Activated CD4-positive, alpha-beta T cell treated with anti-CD3 and anti-CD28 coated beads, Interleukin-2, amount 10 ng/mL, durations not matched to agents 24 days and 14 days (primary cell): ENCODE measurements at regions not wholly inside any gene's neighbourhood (a gene's known extent, or its start where the extent isn't known, plus 50 kb on each side); places are given as distances from the start of the nearest gene placed in this dataset.
"Not testable (repeated sequence)": the region's sequence is repeated elsewhere in the genome, so short reads cannot be mapped to it uniquely, and the experiment has no call there.

Experiments
- DNase-seq: peaks from one replicate; pipeline ENCODE4 v3.0.0; 2022
- H3K27ac Mint-ChIP-seq: one replicate; pipeline ENCODE4 v1.8.0; 2022; ENCODE audit warnings: mild to moderate bottlenecking, mixed read lengths
- H3K27me3 Mint-ChIP-seq: one replicate; pipeline ENCODE4 v1.8.0; 2022; ENCODE audit warnings: mixed read lengths
- H3K36me3 Mint-ChIP-seq: one replicate; pipeline ENCODE4 v1.8.0; 2022; ENCODE audit warnings: low read depth, mild to moderate bottlenecking, mixed read lengths
- H3K4me1 Mint-ChIP-seq: one replicate; pipeline ENCODE4 v1.8.0; 2021; ENCODE audit warnings: mixed read lengths
- H3K4me3 Mint-ChIP-seq: one replicate; pipeline ENCODE4 v1.8.0; 2022; ENCODE audit warnings: mild to moderate bottlenecking, moderate library complexity, mixed read lengths
- H3K9me3 Mint-ChIP-seq: one replicate; pipeline ENCODE4 v1.8.0; 2021; ENCODE audit warnings: mixed read lengths
- intact Hi-C: fragments of 100-400 bp; cut with micrococcal nuclease; formaldehyde crosslinking; loops from one replicate; pipeline ENCODE4 v1.15.1; 2023

DNA sequence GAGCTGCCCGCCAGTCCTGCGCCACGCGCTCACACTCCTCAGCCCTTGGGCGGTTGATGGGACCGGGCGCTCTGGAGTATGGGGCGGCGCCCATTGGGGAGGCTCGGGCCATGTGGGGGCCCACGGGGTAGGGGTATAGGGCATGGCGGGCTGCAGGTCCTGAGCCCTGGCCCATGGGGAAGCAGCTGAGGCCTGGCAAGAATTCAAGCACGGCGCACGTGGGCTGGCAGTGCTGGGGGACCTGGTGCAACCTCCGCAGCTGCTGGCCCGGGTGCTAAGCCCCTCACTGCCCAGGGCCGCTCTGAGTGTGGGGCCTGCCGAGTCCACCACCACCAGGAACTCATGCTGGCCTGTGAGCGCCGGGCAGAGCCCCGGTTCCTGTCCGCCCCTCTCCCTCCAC is 229.6 kb upstream of the ZNF608 start:
- Mint-ChIP-seq H3K4me1 (no peaks in the 10 kb centered on the region), H3K9me3 (peaks cover 8% of the 10 kb centered on the region), H3K27me3 (no peaks in the 10 kb centered on the region), H3K36me3 (no peaks in the 10 kb centered on the region), H3K27ac (no peak overlapping the region), H3K4me3 (no peak overlapping the region)
- no peak for DNase-seq
- intact Hi-C loops: no loop called here

DNA sequence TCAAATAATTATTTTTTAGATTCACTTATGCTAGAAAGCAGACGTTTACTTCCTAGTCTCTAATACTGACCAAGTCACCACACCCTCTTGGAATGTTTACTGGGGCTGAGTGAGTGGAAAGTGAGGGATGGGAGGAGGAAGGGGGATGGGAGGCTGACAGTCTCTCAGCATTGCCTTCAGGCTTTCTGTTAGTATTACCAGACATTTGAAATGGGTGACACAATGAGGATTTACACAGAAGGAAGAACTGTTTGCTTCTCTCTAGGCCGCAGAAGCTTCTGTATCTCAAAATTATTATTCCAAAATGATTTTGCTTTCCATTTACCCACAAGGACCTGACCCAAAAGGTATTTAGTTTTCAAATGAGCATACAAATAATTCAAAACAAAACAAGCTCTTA is 232.8 kb upstream of the ZNF608 start:
- H3K4me3 Mint-ChIP-seq: no peak overlapping the region
- no peaks in the 10 kb centered on the region for H3K4me1 Mint-ChIP-seq
- no peak for DNase-seq
- H3K36me3 Mint-ChIP-seq: no peaks in the 10 kb centered on the region
- peaks cover 4% of the 10 kb centered on the region for H3K9me3 Mint-ChIP-seq
- H3K27ac Mint-ChIP-seq: no peak overlapping the region
- no peaks in the 10 kb centered on the region for H3K27me3 Mint-ChIP-seq
- intact Hi-C loops: no loop called here

DNA sequence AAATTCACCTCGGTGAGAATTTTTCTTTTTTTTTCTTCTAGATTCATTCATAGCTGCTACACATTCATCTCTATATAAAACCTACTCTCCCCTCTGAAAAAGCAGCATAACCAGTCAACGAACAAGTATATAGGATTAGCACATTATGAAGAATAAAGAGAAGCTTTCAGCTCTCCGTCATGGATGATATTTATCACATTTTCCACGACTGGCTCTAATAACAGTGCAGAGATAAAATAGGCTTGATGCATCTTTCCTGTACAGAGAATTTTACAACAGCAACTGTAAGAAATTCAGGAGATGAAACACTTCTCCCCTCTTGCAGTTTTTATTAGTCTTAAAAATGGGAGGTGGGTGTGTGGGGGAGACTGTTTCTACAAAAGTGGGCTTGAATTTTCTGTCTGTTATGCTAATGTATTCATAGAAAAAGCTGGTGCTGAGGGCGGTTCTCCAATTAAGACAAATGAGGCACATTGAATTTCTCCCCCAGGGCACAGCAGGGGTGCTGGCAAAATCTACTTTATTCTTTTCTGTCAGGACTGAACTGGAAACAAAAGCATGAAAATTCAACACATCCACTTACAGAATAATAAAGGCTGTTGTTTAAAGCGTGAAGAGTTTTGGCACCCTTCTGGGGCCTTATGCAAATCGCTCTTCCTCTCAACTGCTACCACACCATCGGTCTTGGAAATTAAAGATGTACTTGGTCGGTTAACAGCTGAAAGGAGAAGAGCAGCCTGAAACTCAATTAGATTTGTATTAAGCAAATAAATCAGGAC is 233.9 kb upstream of the ZNF608 start:
- Mint-ChIP-seq H3K4me1 (no peaks in the 10 kb centered on the region), H3K27ac (no peak overlapping the region), H3K27me3 (no peaks in the 10 kb centered on the region), H3K4me3 (no peak overlapping the region), H3K9me3 (no peaks in the 10 kb centered on the region), H3K36me3 (no peaks in the 10 kb centered on the region)
- intact Hi-C loops: no loop called here
- DNase-seq: no peak

DNA sequence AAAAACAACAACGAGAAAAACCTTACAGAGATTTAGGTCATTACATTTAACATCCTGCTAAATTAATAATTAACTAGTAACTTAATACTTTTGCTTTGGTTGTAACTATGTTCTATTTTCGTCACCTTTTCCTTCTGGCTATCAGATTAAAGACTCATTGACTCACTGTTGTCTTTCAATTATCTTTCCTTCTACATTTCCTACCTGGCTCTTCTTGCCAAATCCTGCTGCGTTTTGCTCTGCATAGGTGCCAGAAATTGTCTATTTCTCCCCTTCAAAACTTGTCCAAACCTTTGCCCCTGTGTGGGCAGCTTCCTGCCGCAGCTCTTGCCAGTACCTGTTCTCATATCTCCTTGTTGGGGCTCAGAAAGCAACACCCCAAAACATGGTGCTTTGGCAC is 235.5 kb upstream of the ZNF608 start:
- no peak for DNase-seq
- H3K9me3 Mint-ChIP-seq: no peaks in the 10 kb centered on the region
- no peak overlapping the region for H3K4me3 Mint-ChIP-seq
- H3K27me3 Mint-ChIP-seq: no peaks in the 10 kb centered on the region
- no peaks in the 10 kb centered on the region for H3K36me3 Mint-ChIP-seq
- no peaks in the 10 kb centered on the region for H3K4me1 Mint-ChIP-seq
- no peak overlapping the region for H3K27ac Mint-ChIP-seq
- intact Hi-C loops: no loop called here

DNA sequence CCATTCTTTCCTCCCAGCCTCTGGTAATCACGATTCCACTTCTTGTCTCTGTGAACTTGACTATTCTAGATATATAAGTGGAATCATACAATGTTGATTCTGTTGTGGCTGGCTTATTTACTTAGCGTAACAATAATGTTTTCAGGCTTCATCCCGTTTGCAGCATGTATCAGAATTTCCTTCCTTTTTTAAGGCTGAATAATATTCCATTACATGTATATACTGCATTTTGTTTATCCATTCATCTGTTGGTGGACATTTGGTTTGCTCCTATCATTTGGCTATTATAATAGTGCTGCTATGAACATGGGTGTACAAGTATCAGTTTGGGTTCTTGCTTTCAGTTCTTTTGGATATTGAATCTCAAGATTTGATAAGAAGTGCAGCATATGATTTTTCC is 239.7 kb upstream of the ZNF608 start:
- no peak overlapping the region for H3K4me3 Mint-ChIP-seq
- no peak for DNase-seq
- no peaks in the 10 kb centered on the region for H3K4me1 Mint-ChIP-seq
- H3K27me3 Mint-ChIP-seq: no peaks in the 10 kb centered on the region
- intact Hi-C loops: no loop called here
- H3K9me3 Mint-ChIP-seq: no peaks in the 10 kb centered on the region
- H3K27ac Mint-ChIP-seq: no peak overlapping the region
- no peaks in the 10 kb centered on the region for H3K36me3 Mint-ChIP-seq

DNA sequence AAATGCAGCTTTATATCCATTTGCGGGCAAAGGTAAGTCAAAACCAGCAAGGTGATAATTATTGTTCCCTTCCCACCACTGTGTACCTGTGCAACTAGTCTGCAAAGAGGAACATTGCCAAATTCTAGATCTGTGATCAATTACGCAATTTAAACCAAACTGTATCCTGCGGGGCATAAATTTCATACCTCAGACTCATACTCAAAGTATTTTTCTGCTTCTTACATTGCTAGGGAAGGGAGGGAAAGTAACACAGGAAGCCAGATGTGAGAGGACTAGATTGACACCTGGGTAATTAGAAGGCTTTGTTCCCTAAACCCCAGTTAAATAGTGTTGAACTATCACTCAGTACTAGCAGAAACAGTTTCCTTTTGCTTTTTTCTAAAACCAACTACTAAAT is 240.2 kb upstream of the ZNF608 start:
- no peaks in the 10 kb centered on the region for H3K36me3 Mint-ChIP-seq
- H3K4me3 Mint-ChIP-seq: no peak overlapping the region
- intact Hi-C loops: no loop called here
- H3K27me3 Mint-ChIP-seq: no peaks in the 10 kb centered on the region
- no peak for DNase-seq
- no peaks in the 10 kb centered on the region for H3K4me1 Mint-ChIP-seq
- no peaks in the 10 kb centered on the region for H3K9me3 Mint-ChIP-seq
- H3K27ac Mint-ChIP-seq: no peak overlapping the region

DNA sequence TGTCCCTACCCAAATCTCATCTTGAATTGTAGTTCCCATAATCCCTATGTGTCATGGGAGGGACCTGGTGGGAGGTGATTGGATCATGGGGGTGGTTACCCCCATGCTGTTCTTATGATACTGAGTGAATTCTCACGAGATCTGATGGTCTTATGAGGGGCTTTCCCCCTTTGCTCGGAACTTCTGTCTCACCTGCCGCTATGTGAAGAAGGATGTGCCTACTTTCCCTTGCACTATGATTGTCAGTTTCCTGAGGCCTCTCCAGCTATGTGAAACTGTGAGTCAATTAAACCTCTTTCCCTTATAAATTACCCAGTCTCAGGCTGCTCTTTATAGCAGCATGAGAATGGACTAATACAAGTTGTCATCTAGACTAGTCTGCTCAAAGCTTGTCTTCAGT is 241.3 kb upstream of the ZNF608 start:
- H3K27ac Mint-ChIP-seq, H3K36me3 Mint-ChIP-seq, H3K27me3 Mint-ChIP-seq, H3K4me3 Mint-ChIP-seq, H3K9me3 Mint-ChIP-seq, DNase-seq, H3K4me1 Mint-ChIP-seq, intact Hi-C loops: not testable (repeated sequence)

DNA sequence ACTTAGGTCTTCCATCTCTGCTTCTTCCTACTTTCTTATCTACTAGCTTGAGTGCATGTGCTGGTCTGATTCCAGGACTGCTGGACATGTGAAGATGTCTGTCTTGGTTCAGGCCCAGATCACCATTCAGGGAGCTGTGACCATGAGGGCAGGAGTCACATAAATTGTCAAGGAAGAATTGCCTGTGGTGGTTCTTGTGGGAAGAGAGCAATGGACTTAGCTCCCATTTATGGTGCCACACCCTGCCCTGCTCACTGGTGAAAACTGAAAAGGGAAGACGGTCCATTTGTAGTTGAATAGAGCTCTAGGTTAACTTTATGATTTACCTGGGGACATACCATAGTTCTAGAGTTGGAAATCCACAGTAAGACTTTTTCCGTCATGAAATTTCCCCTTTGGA is 244.3 kb upstream of the ZNF608 start:
- H3K36me3 Mint-ChIP-seq: no peaks in the 10 kb centered on the region
- no peaks in the 10 kb centered on the region for H3K9me3 Mint-ChIP-seq
- no peaks in the 10 kb centered on the region for H3K4me1 Mint-ChIP-seq
- no peak for DNase-seq
- H3K27ac Mint-ChIP-seq: no peak overlapping the region
- intact Hi-C loops: no loop called here
- H3K27me3 Mint-ChIP-seq: no peaks in the 10 kb centered on the region
- no peak overlapping the region for H3K4me3 Mint-ChIP-seq

DNA sequence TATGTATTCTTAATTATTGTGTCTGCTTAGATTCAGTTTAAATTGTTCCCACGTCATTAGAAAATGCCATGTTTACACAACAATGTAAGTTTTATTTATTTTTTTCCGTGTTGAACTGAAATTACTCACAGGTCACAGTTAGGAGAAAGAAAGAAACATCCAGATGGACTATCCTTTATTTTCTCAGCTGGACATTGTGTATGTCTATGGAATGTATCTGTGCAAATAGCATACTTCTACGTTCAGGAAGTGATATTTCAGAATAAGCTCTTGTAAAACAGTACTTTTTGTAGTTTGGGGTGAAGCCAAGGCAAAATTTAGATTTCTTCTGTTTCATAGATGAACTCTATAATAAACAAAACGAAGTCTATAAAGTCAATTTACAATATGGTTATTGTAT is 249.0 kb upstream of the ZNF608 start:
- no peak for DNase-seq
- no peaks in the 10 kb centered on the region for H3K4me1 Mint-ChIP-seq
- no peaks in the 10 kb centered on the region for H3K27me3 Mint-ChIP-seq
- H3K27ac Mint-ChIP-seq: no peak overlapping the region
- H3K9me3 Mint-ChIP-seq: no peaks in the 10 kb centered on the region
- intact Hi-C loops: no loop called here
- no peak overlapping the region for H3K4me3 Mint-ChIP-seq
- no peaks in the 10 kb centered on the region for H3K36me3 Mint-ChIP-seq

DNA sequence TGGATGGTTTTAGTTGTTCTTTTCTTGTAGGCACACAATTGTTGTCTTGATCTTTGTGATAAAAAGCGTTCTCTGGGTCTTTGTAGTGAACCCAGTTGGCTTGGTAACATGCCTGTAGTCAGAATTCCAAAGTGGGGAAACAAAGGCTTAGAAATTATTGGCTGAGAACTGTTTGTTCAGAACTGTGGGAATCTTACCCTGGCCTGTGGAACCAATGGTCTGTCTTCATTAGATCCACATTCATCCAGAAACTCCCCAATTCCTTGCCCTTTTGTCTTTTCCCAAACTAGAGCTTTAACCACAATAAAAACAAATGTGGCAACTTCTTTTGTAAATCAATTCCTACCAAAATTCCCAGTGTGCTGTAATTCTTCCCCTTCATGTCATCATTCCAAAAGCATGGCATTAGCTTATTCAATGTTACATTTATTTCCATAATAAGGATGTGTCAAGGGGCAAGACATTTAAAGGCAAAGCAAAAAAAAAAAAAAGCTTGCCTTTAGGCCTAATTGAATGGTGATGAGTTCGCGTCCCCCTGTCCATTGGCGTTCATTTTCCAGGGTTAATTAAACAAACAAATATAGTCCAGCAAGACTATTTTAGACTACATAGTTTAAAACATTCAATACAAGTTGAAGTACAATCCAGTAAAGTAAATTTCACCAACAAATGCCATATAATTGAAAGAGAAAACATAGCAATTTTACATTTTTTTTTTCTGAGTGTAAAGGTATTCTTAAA is 249.8 kb upstream of the ZNF608 start:
- H3K4me1 Mint-ChIP-seq: no peaks in the 10 kb centered on the region
- H3K36me3 Mint-ChIP-seq: no peaks in the 10 kb centered on the region
- no peak for DNase-seq
- H3K4me3 Mint-ChIP-seq: no peak overlapping the region
- intact Hi-C loops: no loop called here
- H3K27ac Mint-ChIP-seq: no peak overlapping the region
- no peaks in the 10 kb centered on the region for H3K27me3 Mint-ChIP-seq
- no peaks in the 10 kb centered on the region for H3K9me3 Mint-ChIP-seq

DNA sequence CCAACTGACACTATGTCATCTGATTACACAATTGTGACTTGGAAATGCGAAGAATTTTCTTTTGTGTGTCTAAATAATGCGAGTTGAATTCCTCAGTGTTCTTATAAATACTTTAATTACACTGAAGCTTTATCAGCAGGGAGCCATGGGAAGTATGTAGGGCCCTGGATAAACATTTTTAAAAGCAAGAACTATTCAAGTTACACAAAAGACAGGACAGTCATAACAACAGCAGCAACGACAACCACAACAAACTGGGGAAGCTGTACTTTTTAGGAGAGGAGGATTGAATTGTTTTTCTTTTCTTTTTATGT is 250.3 kb upstream of the ZNF608 start:
- no peak for DNase-seq
- H3K36me3 Mint-ChIP-seq: no peaks in the 10 kb centered on the region
- H3K27me3 Mint-ChIP-seq: no peaks in the 10 kb centered on the region
- no peaks in the 10 kb centered on the region for H3K9me3 Mint-ChIP-seq
- no peak overlapping the region for H3K27ac Mint-ChIP-seq
- intact Hi-C loops: no loop called here
- no peak overlapping the region for H3K4me3 Mint-ChIP-seq
- H3K4me1 Mint-ChIP-seq: no peaks in the 10 kb centered on the region

DNA sequence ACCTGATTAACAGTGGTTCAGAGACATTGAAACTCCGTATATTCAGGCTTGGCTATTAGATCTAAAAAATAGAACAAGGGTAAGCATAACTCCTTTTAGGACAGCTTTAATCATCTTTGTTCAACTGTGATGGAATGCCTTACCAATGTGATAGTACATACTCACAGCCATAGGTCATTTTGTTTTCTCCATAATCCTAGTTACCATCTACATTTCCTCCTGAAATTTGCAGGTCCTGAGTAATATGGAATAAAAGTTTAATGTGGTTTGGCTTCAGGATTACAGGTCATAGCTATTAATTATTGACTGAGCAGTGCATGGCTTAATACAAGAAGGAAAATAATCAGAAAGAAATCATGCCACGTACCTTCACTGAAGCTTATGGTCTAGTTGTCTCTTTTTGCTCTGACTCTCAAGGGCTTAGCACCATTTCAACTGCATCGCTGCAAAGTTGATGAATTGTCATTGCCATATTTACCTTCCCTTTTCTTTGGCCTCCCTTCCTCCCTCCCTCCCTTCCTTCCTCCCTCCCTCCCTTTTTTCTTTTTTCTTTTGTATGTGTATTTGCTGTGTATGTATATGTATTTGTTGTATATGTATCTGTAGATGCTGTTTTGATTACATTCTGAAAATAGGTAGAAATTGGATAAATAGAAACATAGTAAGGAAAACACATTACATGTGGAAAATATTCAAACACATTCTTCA is 250.9 kb upstream of the ZNF608 start:
- intact Hi-C loops: no loop called here
- no peak overlapping the region for H3K27ac Mint-ChIP-seq
- H3K36me3 Mint-ChIP-seq: no peaks in the 10 kb centered on the region
- no peaks in the 10 kb centered on the region for H3K27me3 Mint-ChIP-seq
- no peak for DNase-seq
- no peaks in the 10 kb centered on the region for H3K9me3 Mint-ChIP-seq
- H3K4me1 Mint-ChIP-seq: no peaks in the 10 kb centered on the region
- no peak overlapping the region for H3K4me3 Mint-ChIP-seq

DNA sequence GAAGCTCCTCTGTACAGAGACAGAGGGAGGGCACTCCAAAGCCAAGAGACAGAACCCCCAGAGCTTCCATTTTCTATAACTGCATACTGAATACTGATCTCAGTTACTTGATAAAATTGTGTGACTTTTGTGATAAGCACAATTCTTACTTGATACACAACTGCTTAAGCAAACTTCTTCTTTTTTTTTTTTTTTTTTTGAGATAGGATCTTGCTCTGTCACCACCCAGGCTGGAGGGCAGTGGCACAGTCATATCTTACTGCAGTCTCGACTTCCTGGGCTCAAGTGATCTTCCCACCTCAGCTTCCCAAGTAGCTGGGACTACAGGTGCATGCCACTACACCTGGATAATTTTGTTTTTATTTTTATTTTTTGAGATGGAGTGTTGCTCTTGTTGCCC is 252.1 kb upstream of the ZNF608 start:
- Mint-ChIP-seq H3K4me1 (no peaks in the 10 kb centered on the region), H3K27me3 (no peaks in the 10 kb centered on the region), H3K9me3 (no peaks in the 10 kb centered on the region), H3K36me3 (no peaks in the 10 kb centered on the region), H3K4me3 (no peak overlapping the region), H3K27ac (no peak overlapping the region)
- DNase-seq: no peak
- intact Hi-C loops: no loop called here

DNA sequence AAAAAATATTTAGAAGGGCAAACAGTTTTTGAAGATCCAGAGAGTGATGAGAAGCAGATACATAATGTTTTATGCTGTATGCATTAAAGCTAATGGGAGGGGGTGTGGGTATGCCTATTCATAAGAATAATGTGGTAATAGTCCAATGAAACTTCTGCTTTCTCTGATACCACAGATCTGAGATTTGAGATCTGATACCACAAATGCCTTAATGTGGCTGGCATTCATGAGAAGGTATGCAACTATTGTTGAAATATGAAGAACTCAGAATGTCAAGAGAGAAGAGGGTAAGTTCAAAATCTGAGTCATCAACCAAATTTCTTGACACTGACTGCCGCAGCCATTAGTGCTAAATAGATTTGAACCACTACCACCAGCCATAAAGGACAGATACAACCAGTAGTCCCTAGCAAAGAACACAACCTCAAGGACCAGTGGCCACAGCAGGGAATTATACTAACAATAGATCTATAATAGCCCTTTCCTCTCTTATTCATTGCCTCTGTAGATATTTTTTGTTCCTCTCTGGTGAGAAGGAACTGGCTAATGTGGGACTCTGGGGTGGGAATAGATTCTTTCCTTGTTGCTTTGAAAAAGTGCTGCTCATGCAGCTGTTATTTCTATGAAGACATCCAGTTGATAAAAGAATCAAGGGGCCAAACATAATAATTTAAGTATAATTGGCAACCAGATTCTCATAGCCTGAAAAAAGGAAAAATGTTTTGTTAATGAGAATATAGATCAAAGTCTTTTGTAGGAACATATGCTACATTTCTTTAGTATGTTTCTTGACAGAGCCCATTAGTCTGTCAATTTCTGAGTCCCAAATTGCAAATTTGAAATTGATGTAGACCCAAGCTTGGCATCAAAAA is 256.5 kb upstream of the ZNF608 start:
- Mint-ChIP-seq H3K9me3 (no peaks in the 10 kb centered on the region), H3K27me3 (no peaks in the 10 kb centered on the region), H3K27ac (no peak overlapping the region), H3K4me1 (no peaks in the 10 kb centered on the region), H3K4me3 (no peak overlapping the region), H3K36me3 (no peaks in the 10 kb centered on the region)
- no peak for DNase-seq
- intact Hi-C loops: no loop called here
